ENCODE measurements at regions not wholly inside any gene's neighbourhood (a gene's known extent, or its start where the extent isn't known, plus 50 kb on each side); places are given as distances from the start of the nearest gene placed in this dataset.
"Not testable (repeated sequence)": the region's sequence is repeated elsewhere in the genome, so short reads cannot be mapped to it uniquely, and the experiment has no call there.

- Mint-ChIP-seq H3K27ac (ENCODE audit: unreplicated experiment) (peak overlapping the region; percentile 57), H3K4me3 (ENCODE audit: unreplicated experiment) (no peak overlapping the region), H3K27me3 (ENCODE audit: unreplicated experiment) (no peaks in the 10 kb centered on the region), H3K36me3 (ENCODE audit: unreplicated experiment) (no peaks in the 10 kb centered on the region), H3K9me3 (ENCODE audit: unreplicated experiment) (peaks cover 4% of the 10 kb centered on the region), H3K4me1 (ENCODE audit: unreplicated experiment) (peaks cover 38% of the 10 kb centered on the region)
- no peak for DNase-seq (ENCODE audit: extremely low spot score, unreplicated experiment)
- TF ChIP-seq CTCF (IDR thresholded peaks at IDR 0.05) = no peak
These were observed 184.2 kb downstream of the STK31 start for GRCh38 chr7:23893942-23894891.

GRCh38 chr7:23894892-23895569 is 185.0 kb downstream of the STK31 start:
- DNase-seq (ENCODE audit: extremely low spot score, unreplicated experiment) = no peak
- Mint-ChIP-seq H3K27ac (ENCODE audit: unreplicated experiment) (peak overlapping the region; percentile 37), H3K36me3 (ENCODE audit: unreplicated experiment) (no peaks in the 10 kb centered on the region), H3K27me3 (ENCODE audit: unreplicated experiment) (no peaks in the 10 kb centered on the region), H3K4me1 (ENCODE audit: unreplicated experiment) (peaks cover 38% of the 10 kb centered on the region), H3K9me3 (ENCODE audit: unreplicated experiment) (no peaks in the 10 kb centered on the region), H3K4me3 (ENCODE audit: unreplicated experiment) (no peak overlapping the region)
- TF ChIP-seq CTCF (IDR thresholded peaks at IDR 0.05) = no peak

GRCh38 chr7:23895666-23896096 is 185.7 kb downstream of the STK31 start:
- no peak for TF ChIP-seq CTCF (IDR thresholded peaks at IDR 0.05)
- no peak for DNase-seq (ENCODE audit: extremely low spot score, unreplicated experiment)
- Mint-ChIP-seq H3K36me3 (ENCODE audit: unreplicated experiment) (no peaks in the 10 kb centered on the region), H3K9me3 (ENCODE audit: unreplicated experiment) (no peaks in the 10 kb centered on the region), H3K4me1 (ENCODE audit: unreplicated experiment) (peaks cover 38% of the 10 kb centered on the region), H3K4me3 (ENCODE audit: unreplicated experiment) (no peak overlapping the region), H3K27me3 (ENCODE audit: unreplicated experiment) (no peaks in the 10 kb centered on the region), H3K27ac (ENCODE audit: unreplicated experiment) (no peak overlapping the region)

- no peaks in the 10 kb centered on the region for H3K36me3 Mint-ChIP-seq (ENCODE audit: unreplicated experiment)
- no peak overlapping the region for H3K4me3 Mint-ChIP-seq (ENCODE audit: unreplicated experiment)
- no peak for TF ChIP-seq CTCF (IDR thresholded peaks at IDR 0.05)
- no peak for DNase-seq (ENCODE audit: extremely low spot score, unreplicated experiment)
- H3K27ac Mint-ChIP-seq (ENCODE audit: unreplicated experiment) = no peak overlapping the region
- H3K27me3 Mint-ChIP-seq (ENCODE audit: unreplicated experiment) = no peaks in the 10 kb centered on the region
- peaks cover 26% of the 10 kb centered on the region for H3K4me1 Mint-ChIP-seq (ENCODE audit: unreplicated experiment)
- no peaks in the 10 kb centered on the region for H3K9me3 Mint-ChIP-seq (ENCODE audit: unreplicated experiment)
These were observed 188.6 kb downstream of the STK31 start for GRCh38 chr7:23898619-23899018.

GRCh38 chr7:23904901-23905300 is 194.9 kb downstream of the STK31 start:
- H3K4me3 Mint-ChIP-seq (ENCODE audit: unreplicated experiment); H3K27me3 Mint-ChIP-seq (ENCODE audit: unreplicated experiment); H3K9me3 Mint-ChIP-seq (ENCODE audit: unreplicated experiment); H3K4me1 Mint-ChIP-seq (ENCODE audit: unreplicated experiment); H3K36me3 Mint-ChIP-seq (ENCODE audit: unreplicated experiment); H3K27ac Mint-ChIP-seq (ENCODE audit: unreplicated experiment); DNase-seq (ENCODE audit: extremely low spot score, unreplicated experiment): not testable (repeated sequence)

Measured in osteocyte (in vitro differentiated cells).